Breast epithelium (tissue), 3 donors: ENCODE measurements at regions not wholly inside any gene's neighbourhood (a gene's known extent, or its start where the extent isn't known, plus 50 kb on each side); places are given as distances from the start of the nearest gene placed in this dataset.

ENCODE experiments used
- POLR2A ChIP-seq: fragments of 450-650 bp; IDR thresholded peaks from one replicate; pipeline ENCODE4 v1.6.1; 2016; ENCODE audit warnings: antibody characterized with exemption, mild to moderate bottlenecking, moderate library complexity
- TF ChIP-seq, protein P1 (sequence below), 3 donors: fragments of 450-650 bp; IDR thresholded peaks; one replicate each; pipeline ENCODE4 v1.5.1; 2016 to 2017; ENCODE audit warnings: antibody characterized with exemption in 3 of 3, mild to moderate bottlenecking in 3 of 3, moderate library complexity in 3 of 3

DNA sequence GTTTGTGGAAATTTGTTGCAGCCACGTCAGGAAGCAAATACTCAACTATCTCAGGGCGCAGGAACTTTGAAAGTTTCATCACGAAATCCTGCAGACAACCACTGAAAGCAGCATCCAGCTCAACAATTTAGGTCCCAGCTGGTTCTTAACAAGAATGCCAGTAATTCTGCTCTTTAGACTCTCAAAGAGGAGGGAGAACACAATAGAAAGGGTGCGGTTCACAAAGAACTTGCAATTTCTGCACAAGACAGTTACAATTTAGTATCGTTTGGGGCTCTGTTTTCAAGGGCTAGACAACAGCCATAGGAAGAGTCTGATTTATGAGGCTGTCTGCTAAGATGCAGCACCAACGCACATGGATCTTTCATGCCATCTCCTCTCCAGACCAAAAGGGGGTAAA lies 223.1 kb downstream of the FGFR2 start:
- TF ChIP-seq, protein P1, sequence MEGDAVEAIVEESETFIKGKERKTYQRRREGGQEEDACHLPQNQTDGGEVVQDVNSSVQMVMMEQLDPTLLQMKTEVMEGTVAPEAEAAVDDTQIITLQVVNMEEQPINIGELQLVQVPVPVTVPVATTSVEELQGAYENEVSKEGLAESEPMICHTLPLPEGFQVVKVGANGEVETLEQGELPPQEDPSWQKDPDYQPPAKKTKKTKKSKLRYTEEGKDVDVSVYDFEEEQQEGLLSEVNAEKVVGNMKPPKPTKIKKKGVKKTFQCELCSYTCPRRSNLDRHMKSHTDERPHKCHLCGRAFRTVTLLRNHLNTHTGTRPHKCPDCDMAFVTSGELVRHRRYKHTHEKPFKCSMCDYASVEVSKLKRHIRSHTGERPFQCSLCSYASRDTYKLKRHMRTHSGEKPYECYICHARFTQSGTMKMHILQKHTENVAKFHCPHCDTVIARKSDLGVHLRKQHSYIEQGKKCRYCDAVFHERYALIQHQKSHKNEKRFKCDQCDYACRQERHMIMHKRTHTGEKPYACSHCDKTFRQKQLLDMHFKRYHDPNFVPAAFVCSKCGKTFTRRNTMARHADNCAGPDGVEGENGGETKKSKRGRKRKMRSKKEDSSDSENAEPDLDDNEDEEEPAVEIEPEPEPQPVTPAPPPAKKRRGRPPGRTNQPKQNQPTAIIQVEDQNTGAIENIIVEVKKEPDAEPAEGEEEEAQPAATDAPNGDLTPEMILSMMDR (IDR thresholded peaks at IDR 0.05), result no peak
- TF ChIP-seq POLR2A, result no peak
